HG03520 (cell line): ENCODE measurements at regions not wholly inside any gene's neighbourhood (a gene's known extent, or its start where the extent isn't known, plus 50 kb on each side); places are given as distances from the start of the nearest gene placed in this dataset.

Source experiments
- ATAC-seq: cut with Tn5 transposase; IDR thresholded peaks from one replicate; pipeline ENCODE4 v1.9.1; 2021; ENCODE audit warnings: mild to moderate bottlenecking, moderate library complexity; ENCODE audit not compliant: unreplicated experiment

GRCh38 chr14:29102996-29103395 lies 336.4 kb downstream of the FOXG1 start:
- ATAC-seq, result no peak

DNA sequence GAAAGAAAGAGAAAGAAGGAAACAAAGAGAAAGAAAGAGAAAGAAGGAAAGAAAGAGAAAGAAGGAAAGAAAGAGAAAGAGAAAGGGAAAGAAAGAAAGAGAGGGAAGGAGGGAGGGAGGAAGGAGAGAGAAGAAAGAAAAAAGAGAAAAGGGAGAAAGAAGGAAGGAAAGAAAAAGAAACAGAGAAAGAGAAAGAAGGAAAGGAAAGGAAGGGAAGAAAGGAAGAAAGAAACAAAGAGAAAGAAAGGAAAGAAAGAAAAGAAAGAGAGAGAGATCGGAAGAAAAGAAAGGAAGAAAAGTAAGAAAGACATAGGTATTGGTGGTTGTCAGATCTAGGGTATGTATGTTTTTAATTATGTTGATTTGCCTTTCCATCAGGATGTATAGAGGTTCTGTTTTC lies 342.3 kb downstream of the FOXG1 start:
- no peak for ATAC-seq

- no peak for ATAC-seq
Observed at GRCh38 chr14:29109589-29109988, 343.0 kb downstream of the FOXG1 start.

- ATAC-seq, result no peak
Observed at GRCh38 chr14:29111554-29111953, 345.0 kb downstream of the FOXG1 start.

GRCh38 chr14:29123017-29123416 lies 356.4 kb downstream of the FOXG1 start:
- no peak for ATAC-seq

DNA sequence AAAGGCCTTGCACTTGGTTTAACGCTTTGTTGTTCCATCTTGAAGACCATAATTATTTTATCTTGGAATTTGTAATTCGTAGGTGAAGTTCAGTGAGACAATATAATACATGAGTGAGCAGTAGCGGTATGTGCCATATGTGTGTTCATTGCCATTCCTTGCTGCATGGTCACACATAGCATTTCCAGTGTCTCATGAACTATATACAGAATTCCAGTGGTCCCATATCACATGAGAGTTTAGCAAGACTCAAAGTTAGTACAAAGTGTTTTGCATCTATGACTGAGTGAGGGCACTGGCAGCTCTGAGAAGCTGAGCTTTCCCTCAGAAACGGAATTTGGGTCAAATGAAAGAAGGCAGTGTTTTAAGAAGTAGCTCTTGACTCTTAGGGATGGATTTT lies 359.8 kb downstream of the FOXG1 start:
- ATAC-seq, result no peak

DNA sequence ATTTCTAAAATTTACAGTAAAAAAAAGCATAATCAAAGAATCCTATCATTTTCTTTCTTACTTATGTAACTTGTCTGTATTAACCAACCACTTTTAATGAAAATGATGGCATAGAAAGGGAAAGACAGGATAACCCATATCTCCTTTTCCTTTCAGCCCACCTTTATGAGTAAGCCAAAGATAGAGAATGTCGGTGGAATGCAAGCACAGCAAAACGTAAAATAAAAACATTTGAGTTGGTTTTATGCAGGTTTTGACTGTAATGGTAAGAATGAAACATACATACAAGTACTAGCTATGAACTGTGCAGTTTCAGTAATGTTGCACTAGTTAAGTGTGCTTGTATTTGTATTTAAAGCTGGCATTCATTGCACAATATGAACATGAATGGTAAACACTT lies 360.3 kb downstream of the FOXG1 start:
- ATAC-seq, result no peak

DNA sequence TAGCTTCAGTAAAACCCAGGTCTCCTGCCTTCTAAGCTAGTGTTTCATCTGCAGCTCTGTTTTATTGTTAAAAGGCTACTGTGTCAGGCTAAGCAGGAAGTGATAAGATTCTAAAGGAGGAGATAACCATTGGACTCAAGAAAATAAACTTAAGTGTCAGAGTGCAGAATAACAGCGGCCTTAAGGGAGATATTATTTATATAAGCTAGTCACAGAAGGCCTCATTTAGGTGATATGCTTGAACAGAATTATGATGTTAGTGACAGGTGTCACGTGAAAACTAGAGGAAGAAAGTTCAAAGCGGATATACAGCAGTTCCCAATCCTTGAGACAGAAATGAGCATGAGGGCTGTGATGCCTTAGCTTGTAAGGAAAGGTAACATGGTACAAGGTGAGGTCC lies 373.4 kb downstream of the FOXG1 start:
- ATAC-seq, result no peak

DNA sequence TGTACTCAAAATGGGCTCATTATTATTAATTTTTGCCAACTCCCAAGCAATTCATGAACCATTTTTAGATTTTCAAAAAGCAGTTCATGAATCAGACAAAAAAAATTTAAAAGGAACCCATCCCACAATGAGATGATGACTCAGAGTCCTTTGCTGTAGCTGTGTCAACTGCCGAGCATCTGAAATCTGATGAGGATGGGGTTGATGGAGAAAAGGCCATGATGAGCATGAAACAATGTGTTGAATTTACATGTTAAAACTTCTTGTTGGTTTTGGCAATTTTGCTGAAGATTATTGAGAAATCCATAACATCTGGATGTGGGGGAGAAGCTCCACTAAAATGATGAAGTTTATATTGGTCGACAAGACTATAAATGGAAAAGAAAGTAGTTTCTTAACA lies 378.0 kb downstream of the FOXG1 start:
- no peak for ATAC-seq

DNA sequence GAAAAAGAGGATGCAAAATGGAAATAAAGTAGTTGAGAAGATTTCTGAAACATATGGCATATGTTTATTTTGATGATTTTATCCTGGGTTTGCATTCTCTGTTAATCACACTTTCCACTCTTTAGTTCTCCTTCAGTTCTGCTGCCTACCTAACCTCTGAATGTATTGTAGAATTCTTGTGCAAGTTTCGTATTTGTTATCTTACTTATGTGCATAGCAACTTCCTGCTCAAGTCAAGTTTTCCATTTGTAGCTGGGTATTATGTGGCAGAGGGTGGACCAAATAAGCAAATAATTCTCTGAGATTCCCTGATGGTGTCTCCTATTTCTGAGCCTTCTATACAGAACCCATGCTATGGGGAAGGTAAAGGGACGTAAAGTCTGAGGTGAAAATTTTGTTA lies 381.6 kb downstream of the FOXG1 start:
- no peak for ATAC-seq

GRCh38 chr14:29149798-29150197 lies 383.2 kb downstream of the FOXG1 start:
- no peak for ATAC-seq

GRCh38 chr14:29150659-29151058 lies 384.1 kb downstream of the FOXG1 start:
- no peak for ATAC-seq

- no peak for ATAC-seq
Observed at GRCh38 chr14:29156096-29156495, 389.5 kb downstream of the FOXG1 start.

- ATAC-seq, result no peak
Observed at GRCh38 chr14:29161593-29161992, 395.0 kb downstream of the FOXG1 start.

DNA sequence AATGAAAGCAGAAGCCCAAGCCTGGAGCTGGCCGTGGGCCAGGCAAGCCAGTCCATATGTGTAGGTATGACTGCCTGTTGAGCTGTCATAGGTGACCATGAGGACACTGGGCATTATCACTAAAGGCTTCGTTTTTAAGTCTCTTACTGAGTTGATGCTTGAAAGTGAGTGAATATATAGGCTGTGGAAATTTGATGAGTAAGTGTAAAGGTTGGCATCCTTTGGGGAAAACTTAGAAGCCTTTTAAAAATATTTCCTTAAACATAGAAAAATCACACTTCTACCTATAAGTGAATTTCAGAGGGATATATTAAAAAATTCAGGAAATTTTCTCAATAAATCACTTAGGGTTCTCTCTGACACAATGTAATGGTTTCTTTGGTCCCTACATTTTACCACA lies 396.5 kb downstream of the FOXG1 start:
- ATAC-seq, result no peak

DNA sequence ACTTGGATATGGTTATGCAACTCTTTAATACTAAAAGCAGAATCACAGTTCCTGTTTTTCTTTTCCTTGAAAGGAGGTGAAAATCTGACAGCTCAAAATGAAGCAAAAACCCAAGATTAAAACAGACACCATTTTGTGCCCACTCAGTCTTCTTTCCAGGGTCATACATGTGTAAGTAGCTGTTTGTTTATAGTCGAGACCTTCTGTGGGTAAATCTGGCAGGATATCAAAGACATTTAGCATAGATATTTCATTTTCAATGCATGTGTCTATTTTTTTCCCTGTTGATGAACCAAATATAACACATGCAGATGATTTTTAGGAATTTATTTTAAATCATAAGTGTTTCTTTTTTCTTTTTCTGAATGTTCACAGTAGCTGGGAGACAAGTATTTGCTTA lies 398.8 kb downstream of the FOXG1 start:
- ATAC-seq, result no peak

DNA sequence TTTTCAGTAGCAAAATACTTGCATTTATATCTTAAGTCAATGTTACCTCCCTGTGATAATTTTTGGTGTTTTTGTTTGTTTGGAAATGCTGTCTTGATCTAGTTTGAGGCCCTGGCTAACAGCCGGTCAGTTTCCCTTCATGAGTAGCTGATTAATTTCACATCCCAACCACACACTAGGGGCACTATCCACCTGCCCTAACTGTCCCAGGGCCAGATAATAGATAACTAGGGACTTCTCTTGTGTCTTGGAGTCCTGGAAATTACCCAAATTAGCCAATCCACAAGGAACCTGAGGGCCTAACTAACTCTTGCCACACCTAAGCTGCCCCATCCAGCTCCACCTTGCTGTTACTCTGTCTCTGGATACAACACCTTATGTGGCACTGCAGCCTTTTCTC lies 399.9 kb downstream of the FOXG1 start:
- no peak for ATAC-seq

GRCh38 chr14:29168149-29168548 lies 401.6 kb downstream of the FOXG1 start:
- no peak for ATAC-seq

- no peak for ATAC-seq
Observed at GRCh38 chr14:29169408-29169807, 402.8 kb downstream of the FOXG1 start.

DNA sequence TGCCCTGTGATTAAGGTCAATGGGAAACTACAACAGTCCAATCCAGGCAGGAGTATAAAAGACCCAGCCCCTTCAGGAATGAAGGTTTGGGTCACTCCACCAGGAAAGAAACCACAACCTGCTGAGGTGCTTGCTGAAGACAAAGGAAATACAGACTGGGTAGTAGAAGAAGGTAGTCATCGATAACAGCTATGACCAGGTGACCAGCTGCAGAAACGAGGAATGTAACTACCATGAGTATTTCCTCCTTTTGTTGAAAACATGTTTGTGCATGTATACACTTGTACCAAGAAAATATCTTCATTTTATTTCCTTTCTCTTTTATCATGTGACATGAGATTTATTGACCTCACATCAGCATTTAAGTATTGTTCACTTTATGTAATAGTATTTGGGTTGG lies 409.1 kb downstream of the FOXG1 start:
- no peak for ATAC-seq

GRCh38 chr14:29176876-29177275 lies 410.3 kb downstream of the FOXG1 start:
- ATAC-seq, result no peak

GRCh38 chr14:29178971-29179370 lies 412.4 kb downstream of the FOXG1 start:
- no peak for ATAC-seq

GRCh38 chr14:29191092-29191491 lies 424.5 kb downstream of the FOXG1 start:
- no peak for ATAC-seq

DNA sequence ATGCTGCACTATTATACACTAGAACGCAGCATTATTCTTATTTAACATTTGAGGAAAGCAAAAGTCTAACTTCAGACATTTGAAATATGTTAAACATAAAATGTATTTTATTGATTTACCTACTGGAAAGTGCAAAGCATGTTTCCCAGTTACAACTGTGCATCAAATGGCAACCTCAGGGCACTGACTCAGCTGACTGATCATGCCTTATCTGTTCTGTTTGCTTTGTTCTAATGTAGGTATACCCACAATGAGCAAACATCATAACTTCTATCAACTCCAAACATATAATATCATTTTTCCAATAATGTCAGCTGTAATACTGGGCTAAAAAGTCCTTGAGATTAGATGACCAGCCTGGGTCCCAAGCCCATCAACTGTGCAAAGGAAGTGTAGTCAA lies 431.0 kb downstream of the FOXG1 start:
- ATAC-seq, result no peak
